ENCODE measurements at regions not wholly inside any gene's neighbourhood (a gene's known extent, or its start where the extent isn't known, plus 50 kb on each side); places are given as distances from the start of the nearest gene placed in this dataset.

- TF ChIP-seq HNF4G (IDR thresholded peaks at IDR 0.05) (no peak), ATF3 (IDR thresholded peaks at IDR 0.05) (no peak)
These were observed 289.2 kb downstream of the ZSWIM6 start (continued) for GRCh38 chr5:61621202-61621650.

- Histone ChIP-seq H3K27me3 (ENCODE audit: control insufficient read depth in 4 of 4, insufficient read depth in 4 of 4, low read length in 3 of 4) (no peaks in the 10 kb centered on the region), H3K27ac (ENCODE audit: low read depth in 1 of 2, low read length in 2 of 2) (no peak overlapping the region), H3K4me3 (ENCODE audit: low read depth in 1 of 3, low read length in 3 of 3) (no peak overlapping the region), H3K9ac (ENCODE audit: low read depth in 1 of 2, low read length in 2 of 2) (no peak overlapping the region), H3K4me1 (ENCODE audit: control insufficient read depth in 4 of 4, insufficient read depth in 4 of 4, low read length in 3 of 4) (peaks cover 0 to 16% (median 8%) of the 10 kb centered on the region in 4 donors), H3K9me3 (ENCODE audit: control insufficient read depth in 4 of 4, low read length in 3 of 4) (no peaks in the 10 kb centered on the region), H3K36me3 (ENCODE audit: control insufficient read depth in 4 of 4, insufficient read depth in 3 of 4, low read depth in 1 of 4, low read length in 3 of 4) (no peaks in the 10 kb centered on the region)
- TF ChIP-seq HNF4A (conservative IDR thresholded peaks at IDR 0.05): no peak
- WGBS: 86% methylated on average over 2 of the region's 2 CpGs
- no peak for DNase-seq (ENCODE audit: low spot score)
These were observed 290.1 kb downstream of the ZSWIM6 start for GRCh38 chr5:61622156-61622555.

GRCh38 chr5:61623401-61624069 is 291.5 kb downstream of the ZSWIM6 start:
- Histone ChIP-seq H3K27me3 (ENCODE audit: control insufficient read depth in 4 of 4, insufficient read depth in 4 of 4, low read length in 3 of 4) (no peaks in the 10 kb centered on the region), H3K9ac (ENCODE audit: low read depth in 1 of 2, low read length in 2 of 2) (no peak overlapping the region), H3K4me1 (ENCODE audit: control insufficient read depth in 4 of 4, insufficient read depth in 4 of 4, low read length in 3 of 4) (peaks cover 0 to 16% (median 8%) of the 10 kb centered on the region in 4 donors), H3K36me3 (ENCODE audit: control insufficient read depth in 4 of 4, insufficient read depth in 3 of 4, low read depth in 1 of 4, low read length in 3 of 4) (no peaks in the 10 kb centered on the region), H3K4me3 (ENCODE audit: low read depth in 1 of 3, low read length in 3 of 3) (no peak overlapping the region), H3K27ac (ENCODE audit: low read depth in 1 of 2, low read length in 2 of 2) (no peak overlapping the region), H3K9me3 (ENCODE audit: control insufficient read depth in 4 of 4, low read length in 3 of 4) (no peaks in the 10 kb centered on the region)
- WGBS: 83% methylated on average over 5 of the region's 5 CpGs
- TF ChIP-seq GABPA (IDR thresholded peaks at IDR 0.05 in 1 of 2, conservative IDR thresholded peaks at IDR 0.05 in 1 of 2) (no peak), RAD21 (IDR thresholded peaks at IDR 0.05) (peak in 1 of 2 donors; percentile 60), RXRA (IDR thresholded peaks at IDR 0.05) (no peak), TAF1 (conservative IDR thresholded peaks at IDR 0.05) (no peak), CTCF (IDR thresholded peaks at IDR 0.05; ENCODE audit: low read depth, low read length, missing input control) (peak; percentile 7), FOXA1 (IDR thresholded peaks at IDR 0.05) (no peak), FOXA2 (IDR thresholded peaks at IDR 0.05) (no peak), MAX (IDR thresholded peaks at IDR 0.05) (no peak), YY1 (IDR thresholded peaks at IDR 0.05) (no peak), HNF4G (IDR thresholded peaks at IDR 0.05) (no peak)
- DNase-seq (ENCODE audit: low spot score): no peak

- 89% methylated on average over 3 of the region's 3 CpGs for WGBS
- Histone ChIP-seq H3K4me1 (ENCODE audit: control insufficient read depth in 4 of 4, insufficient read depth in 4 of 4, low read length in 3 of 4) (peaks cover 0 to 16% (median 8%) of the 10 kb centered on the region in 4 donors), H3K27me3 (ENCODE audit: control insufficient read depth in 4 of 4, insufficient read depth in 4 of 4, low read length in 3 of 4) (no peaks in the 10 kb centered on the region), H3K9me3 (ENCODE audit: control insufficient read depth in 4 of 4, low read length in 3 of 4) (no peaks in the 10 kb centered on the region), H3K36me3 (ENCODE audit: control insufficient read depth in 4 of 4, insufficient read depth in 3 of 4, low read depth in 1 of 4, low read length in 3 of 4) (no peaks in the 10 kb centered on the region), H3K9ac (ENCODE audit: low read depth in 1 of 2, low read length in 2 of 2) (no peak overlapping the region), H3K27ac (ENCODE audit: low read depth in 1 of 2, low read length in 2 of 2) (no peak overlapping the region), H3K4me3 (ENCODE audit: low read depth in 1 of 3, low read length in 3 of 3) (no peak overlapping the region)
- no peak for DNase-seq (ENCODE audit: low spot score)
- TF ChIP-seq HNF4A (conservative IDR thresholded peaks at IDR 0.05): no peak
- TF ChIP-seq HNF4G (IDR thresholded peaks at IDR 0.05): no peak
- no peak for TF ChIP-seq JUND (IDR thresholded peaks at IDR 0.05)
- TF ChIP-seq MAX (IDR thresholded peaks at IDR 0.05): no peak
- TF ChIP-seq GABPA (IDR thresholded peaks at IDR 0.05 in 1 of 2, conservative IDR thresholded peaks at IDR 0.05 in 1 of 2): no peak
- no peak for TF ChIP-seq REST (IDR thresholded peaks at IDR 0.05)
- no peak for TF ChIP-seq NR2F2 (IDR thresholded peaks at IDR 0.05)
- TF ChIP-seq SP1 (IDR thresholded peaks at IDR 0.05): no peak
- no peak for TF ChIP-seq FOXA1 (IDR thresholded peaks at IDR 0.05)
- no peak for TF ChIP-seq TAF1 (conservative IDR thresholded peaks at IDR 0.05)
- TF ChIP-seq FOXA2 (IDR thresholded peaks at IDR 0.05): no peak
- no peak for TF ChIP-seq EGR1 (IDR thresholded peaks at IDR 0.05; ENCODE audit: low read depth in 2 of 2)
- no peak for TF ChIP-seq RXRA (IDR thresholded peaks at IDR 0.05)
- TF ChIP-seq YY1 (IDR thresholded peaks at IDR 0.05): no peak
- no peak for TF ChIP-seq RAD21 (IDR thresholded peaks at IDR 0.05)
These were observed 292.6 kb downstream of the ZSWIM6 start for GRCh38 chr5:61624553-61625136.
